H1 (cell line): ENCODE measurements at regions not wholly inside any gene's neighbourhood (a gene's known extent, or its start where the extent isn't known, plus 50 kb on each side); places are given as distances from the start of the nearest gene placed in this dataset.

Experiments used
- CTCF ChIA-PET: fragments of 300-600 bp; sonication (Branson Sonifier 250); formaldehyde crosslinking; loops from one replicate; lab custom pipeline; 2021; ENCODE audit not compliant: partially characterized antibody; lab: Charles Lee
- POLR2A ChIA-PET: fragments of 300-600 bp; sonication (Branson Sonifier 250); formaldehyde crosslinking; loops from one replicate; lab custom pipeline; 2021; ENCODE audit warnings: inconsistent platforms; ENCODE audit not compliant: partially characterized antibody; lab: Charles Lee
- DNase-seq, 2 experiments: peaks; one replicate each; pipeline versions ENCODE4 v3.0.0 to v3.0.0-alpha.2; 2010 to 2022; ENCODE audit warnings: low spot score in 2 of 2, low read depth in 1 of 2, mixed read lengths in 1 of 2
- FAIRE-seq: peaks from 2 replicates; lab custom pipeline; 2011; peaks lifted over from hg19 to GRCh38; lab: Jason Lieb, UNC
- H2AFZ ChIP-seq: 2 replicates; pipeline ENCODE4 v1.8.1; 2012; ENCODE audit warnings: low read length, inconsistent platforms
- H2AK5ac ChIP-seq: 2 replicates; pipeline ENCODE4 v1.6.1; 2013; ENCODE audit warnings: low read depth, low read length
- H2BK120ac ChIP-seq: replicated peaks from 2 replicates; pipeline ENCODE3; 2013; ENCODE audit warnings: low read depth, low read length, inconsistent platforms
- H2BK12ac ChIP-seq: 2 replicates; pipeline ENCODE4 v1.6.1; 2013; ENCODE audit warnings: low read depth, low read length
- H2BK15ac ChIP-seq: 2 replicates; pipeline ENCODE4 v1.6.1; 2013; ENCODE audit warnings: low read length
- H2BK20ac ChIP-seq: 2 replicates; pipeline ENCODE4 v1.6.1; 2013; ENCODE audit warnings: low read length
- H2BK5ac ChIP-seq: 2 replicates; pipeline ENCODE4 v1.6.1; 2013; ENCODE audit warnings: low read depth, low read length
- H3K14ac ChIP-seq: 2 replicates; pipeline ENCODE4 v1.6.1; 2013; ENCODE audit warnings: inconsistent platforms; ENCODE audit not compliant: insufficient read length
- H3K18ac ChIP-seq: 2 replicates; pipeline ENCODE4 v1.6.1; 2013; ENCODE audit warnings: low read length; ENCODE audit errors: extremely low read depth
- H3K23ac ChIP-seq: 2 replicates; pipeline ENCODE4 v1.6.1; 2013; ENCODE audit warnings: inconsistent platforms; ENCODE audit not compliant: insufficient read length
- H3K23me2 ChIP-seq: 2 replicates; pipeline ENCODE4 v1.6.1; 2013; ENCODE audit warnings: low read depth, low read length
- H3K27ac ChIP-seq: 2 replicates; pipeline ENCODE4 v1.6.1; 2011; ENCODE audit warnings: low read depth, low read length, inconsistent platforms
- H3K27me3 ChIP-seq, 4 experiments: replicated peaks in 1 of 4; 1 replicate in 1 of 4; 2 replicates in 3 of 4; pipeline versions ENCODE4 v1.6.1 to v1.8.1; 2011 to 2013; ENCODE audit warnings: low read length in 3 of 4, mild to moderate bottlenecking in 3 of 4, inconsistent platforms in 2 of 4, mixed read lengths in 2 of 4, moderate library complexity in 1 of 4; ENCODE audit not compliant: control insufficient read depth in 3 of 4, insufficient read depth in 3 of 4; ENCODE audit errors: extremely low read depth in 1 of 4
- H3K36me3 ChIP-seq, 4 experiments: 2 replicates each; pipeline versions ENCODE4 v1.6.1 to v1.8.1; 2011 to 2013; ENCODE audit warnings: mild to moderate bottlenecking in 4 of 4, low read length in 3 of 4, moderate library complexity in 2 of 4, control low read depth in 1 of 4, inconsistent platforms in 1 of 4; ENCODE audit not compliant: insufficient read depth in 4 of 4, control insufficient read depth in 2 of 4
- H3K4ac ChIP-seq: replicated peaks from 2 replicates; pipeline ENCODE3; 2013; ENCODE audit warnings: low read length, low read depth, mixed read lengths, inconsistent platforms; ENCODE audit not compliant: insufficient read length
- H3K4me1 ChIP-seq, 4 experiments: replicated peaks in 1 of 4; 1 replicate in 1 of 4; 2 replicates in 3 of 4; pipeline versions ENCODE4 v1.6.1 to v1.8.1; 2011 to 2013; ENCODE audit warnings: low read length in 3 of 4, inconsistent platforms in 2 of 4, mixed read lengths in 1 of 4; ENCODE audit not compliant: insufficient read depth in 4 of 4, control insufficient read depth in 3 of 4
- H3K4me2 ChIP-seq, 2 experiments: 2 replicates each; pipeline versions ENCODE4 v1.6.1 to v1.8.1; 2011 to 2013; ENCODE audit warnings: low read depth in 2 of 2, low read length in 2 of 2, control low read depth in 1 of 2, inconsistent platforms in 1 of 2, mild to moderate bottlenecking in 1 of 2; ENCODE audit not compliant: insufficient read depth in 1 of 2
- H3K4me3 ChIP-seq, 4 experiments: fragments of 200-600, 300-600 bp in 1 of 4; sonication (generic), shearing (Covaris generic), sonication (Bioruptor Twin) in 1 of 4; 2 replicates each; pipeline versions ENCODE4 v1.5.1 to v1.8.1; 2011 to 2016; ENCODE audit warnings: low read length in 4 of 4, low read depth in 3 of 4, control low read depth in 2 of 4, inconsistent platforms in 2 of 4, mild to moderate bottlenecking in 2 of 4, mixed read lengths in 1 of 4, moderate library complexity in 1 of 4; ENCODE audit not compliant: insufficient read depth in 2 of 4; ENCODE audit errors: extremely low read depth in 1 of 4
- H3K56ac ChIP-seq: replicated peaks from 2 replicates; pipeline ENCODE3; 2013; ENCODE audit warnings: low read depth, mild to moderate bottlenecking, mixed read lengths, low read length, inconsistent platforms; ENCODE audit not compliant: insufficient read length
- H3K79me1 ChIP-seq: 2 replicates; pipeline ENCODE4 v1.6.1; 2013; ENCODE audit warnings: low read depth, low read length, control low read depth
- H3K79me2 ChIP-seq, 2 experiments: 2 replicates each; pipeline versions ENCODE4 v1.6.1 to v1.8.1; 2012 to 2013; ENCODE audit warnings: low read length in 2 of 2, mild to moderate bottlenecking in 2 of 2, inconsistent platforms in 1 of 2; ENCODE audit not compliant: insufficient read depth in 2 of 2, control insufficient read depth in 1 of 2
- H3K9ac ChIP-seq, 4 experiments: replicated peaks in 1 of 4; 1 replicate in 1 of 4; 2 replicates in 3 of 4; pipeline versions ENCODE4 v1.6.1 to v1.8.1; 2011 to 2013; ENCODE audit warnings: low read depth in 3 of 4, low read length in 3 of 4, control low read depth in 2 of 4, mild to moderate bottlenecking in 2 of 4, moderate library complexity in 2 of 4, inconsistent platforms in 1 of 4; ENCODE audit errors: extremely low read depth in 1 of 4
- H3K9me3 ChIP-seq, 2 experiments: 2 replicates each; pipeline versions ENCODE4 v1.6.1 to v1.8.1; 2012 to 2013; ENCODE audit warnings: mild to moderate bottlenecking in 2 of 2, moderate library complexity in 2 of 2, control low read depth in 1 of 2, inconsistent platforms in 1 of 2, low read depth in 1 of 2, low read length in 1 of 2, mixed read lengths in 1 of 2; ENCODE audit not compliant: insufficient read depth in 2 of 2
- H4K20me1 ChIP-seq, 2 experiments: replicated peaks in 1 of 2; 2 replicates each; pipeline versions ENCODE3 to v1.8.1; 2011 to 2013; ENCODE audit warnings: inconsistent platforms in 2 of 2, low read length in 2 of 2, mild to moderate bottlenecking in 1 of 2; ENCODE audit not compliant: insufficient read depth in 2 of 2, control insufficient read depth in 1 of 2
- H4K5ac ChIP-seq: 2 replicates; pipeline ENCODE4 v1.6.1; 2013; ENCODE audit warnings: low read length, low read depth, mixed read lengths, inconsistent platforms; ENCODE audit not compliant: insufficient read length
- H4K8ac ChIP-seq: 2 replicates; pipeline ENCODE4 v1.8.0; 2013; ENCODE audit warnings: mild to moderate bottlenecking, moderate library complexity, low read length, inconsistent platforms; ENCODE audit not compliant: insufficient read depth; ENCODE audit errors: extremely low read depth
- H4K91ac ChIP-seq: replicated peaks from 2 replicates; pipeline ENCODE3; 2013; ENCODE audit warnings: low read length, mixed read lengths, inconsistent platforms; ENCODE audit not compliant: insufficient read length
- BRCA1 ChIP-seq: IDR thresholded peaks from 2 replicates; pipeline ENCODE4 v1.6.1; 2012; ENCODE audit warnings: low read depth, low read length, improper control_type of control experiment
- CBX5 ChIP-seq: fragments of 300-800, 300-1000 bp; sonication (generic); IDR thresholded peaks from 2 replicates; pipeline ENCODE4 v1.7.1; 2016; ENCODE audit warnings: antibody characterized with exemption, low read length, low read depth
- EP300 ChIP-seq, 2 experiments: IDR thresholded peaks; 1 replicate in 1 of 2; 2 replicates in 1 of 2; pipeline ENCODE4 v1.6.1; 2011 to 2012; ENCODE audit warnings: low read depth in 2 of 2, low read length in 2 of 2, mild to moderate bottlenecking in 2 of 2, borderline replicate concordance in 1 of 2, inconsistent platforms in 1 of 2, moderate library complexity in 1 of 2
- JUND ChIP-seq: IDR thresholded peaks from 2 replicates; pipeline ENCODE4 v1.6.1; 2011; ENCODE audit warnings: mild to moderate bottlenecking, improper control_type of control experiment, low read length
- KDM1A ChIP-seq: fragments of 200-600, 300-600 bp; sonication (generic); IDR thresholded peaks from 2 replicates; pipeline ENCODE4 v1.7.1; 2016; ENCODE audit warnings: mild to moderate bottlenecking, low read length, borderline replicate concordance
- MAFK ChIP-seq: IDR thresholded peaks from 2 replicates; pipeline ENCODE4 v1.6.1; 2012; ENCODE audit warnings: low read depth, mild to moderate bottlenecking, improper control_type of control experiment, low read length
- POLR2A ChIP-seq, 2 experiments: IDR thresholded peaks; 1 replicate in 1 of 2; 2 replicates in 1 of 2; pipeline ENCODE4 v1.6.1; 2011; ENCODE audit warnings: low read depth in 2 of 2, low read length in 2 of 2, mild to moderate bottlenecking in 2 of 2; ENCODE audit errors: control extremely low read depth in 1 of 2
- SIN3A ChIP-seq, 2 experiments: IDR thresholded peaks in 1 of 2; conservative IDR thresholded peaks in 1 of 2; 2 replicates each; pipeline ENCODE4 v1.6.1; 2011 to 2012; ENCODE audit warnings: low read length in 2 of 2, improper control_type of control experiment in 1 of 2, low read depth in 1 of 2, mild to moderate bottlenecking in 1 of 2
- WGBS, 2 experiments: shearing (Covaris generic) in 1 of 2; methylation state at CpG; one replicate each; pipeline versions ENCODE4 v1.1.6 to v1.1.7; 2013 to 2015; ENCODE audit warnings: low lambda C conversion rate in 2 of 2, mixed read lengths in 2 of 2, inconsistent platforms in 1 of 2, low coverage in 1 of 2, missing lambda C conversion rate in 1 of 2; ENCODE audit not compliant: insufficient replicate concordance in 2 of 2, insufficient coverage in 1 of 2, insufficient read length in 1 of 2; ENCODE audit errors: extremely low coverage in 1 of 2, missing lambda C conversion rate in 1 of 2; 5-methylcytosine and 5-hydroxymethylcytosine counted together
- TF ChIP-seq, protein P1 (sequence below): IDR thresholded peaks from 2 replicates; pipeline ENCODE4 v1.6.1; 2012; ENCODE audit warnings: low read length, inconsistent platforms

DNA sequence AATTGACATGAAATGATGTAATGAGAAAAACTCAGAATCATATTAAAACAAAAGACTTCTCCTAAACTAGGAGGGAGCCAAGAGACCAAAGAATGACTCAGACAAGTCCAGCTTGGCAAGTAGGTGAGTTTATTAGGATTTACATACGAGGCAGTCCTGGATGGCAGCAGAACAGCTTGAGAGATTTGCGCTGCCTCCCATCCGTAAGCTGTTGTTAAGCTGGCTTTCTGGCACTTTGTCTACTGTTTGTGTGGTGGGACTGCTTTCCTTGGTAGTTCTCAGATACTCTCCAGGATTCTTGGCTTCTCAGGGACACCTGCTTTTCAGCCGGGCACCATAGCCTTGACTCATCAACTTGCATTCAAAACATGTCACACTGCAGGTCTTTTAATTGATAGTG, 57.6 kb downstream of the COX7C start:
- H3K4ac ChIP-seq, result no peak overlapping the region
- peak overlapping the region; percentile 39; the same call in 1 of the 2 replicates for H3K18ac ChIP-seq
- no peak overlapping the region for H3K4me2 ChIP-seq
- 0 out of 2 replicates have a peak overlapping the region, but pooled peaks have one; percentile 30 for H2AFZ ChIP-seq
- no peak overlapping the region for H2BK15ac ChIP-seq
- no peak overlapping the region for H2BK12ac ChIP-seq
- no peak overlapping the region for H3K23ac ChIP-seq
- no peaks in the 10 kb centered on the region for H3K79me2 ChIP-seq
- no peak overlapping the region for H3K4me3 ChIP-seq
- H3K36me3 ChIP-seq, result no peaks in the 10 kb centered on the region
- H3K4me1 ChIP-seq, result peaks cover 0 to 3% (median 0%) of the 10 kb centered on the region in 4 experiments; a peak in 2 of 7 replicates
- FAIRE-seq (no peak), DNase-seq (no peak)
- H2BK5ac ChIP-seq, result peak overlapping the region; percentile 60; the same call in 1 of the 2 replicates
- no peak overlapping the region for H2BK120ac ChIP-seq
- no peaks in the 10 kb centered on the region for H3K23me2 ChIP-seq
- H3K27ac ChIP-seq, result no peak overlapping the region
- 87% methylated on average over 4 of the region's 4 CpGs; no CpG with 5 or more reads in 1 of the 2 experiments for WGBS, 2 experiments
- H4K20me1 ChIP-seq, result no peaks in the 10 kb centered on the region
- no peak overlapping the region for H3K9ac ChIP-seq
- no peak overlapping the region for H4K91ac ChIP-seq
- H3K56ac ChIP-seq, result no peak overlapping the region
- CTCF ChIA-PET, result interaction anchor here (0.7 to 3.0 kb wide), 6 partner anchors 9 to 212 kb away, joined by 4 to 17 read pairs (median 5); no protein-coding TSS in a partner anchor
- POLR2A ChIA-PET, result interaction anchor here (0.7 to 1.2 kb wide), 2 partner anchors 9 to 57 kb away, joined by 3 to 5 read pairs; partner anchors contain the start of gene COX7C
- no peak overlapping the region for H4K8ac ChIP-seq
- no peak overlapping the region for H4K5ac ChIP-seq
- H3K79me1 ChIP-seq, result no peaks in the 10 kb centered on the region
- no peaks in the 10 kb centered on the region for H3K9me3 ChIP-seq
- no peak overlapping the region; the same call in 1 of the 2 replicates for H2BK20ac ChIP-seq
- no peaks in the 10 kb centered on the region for H3K27me3 ChIP-seq
- no peak for TF ChIP-seq BRCA1
- TF ChIP-seq MAFK, result no peak
- no peak for TF ChIP-seq KDM1A
- TF ChIP-seq EP300 (IDR thresholded peaks at IDR 0.05; ENCODE audit: borderline replicate concordance in 1 of 2, low read depth in 2 of 2, low read length in 2 of 2), result no peak
- TF ChIP-seq CBX5, result no peak
- TF ChIP-seq, protein P1, sequence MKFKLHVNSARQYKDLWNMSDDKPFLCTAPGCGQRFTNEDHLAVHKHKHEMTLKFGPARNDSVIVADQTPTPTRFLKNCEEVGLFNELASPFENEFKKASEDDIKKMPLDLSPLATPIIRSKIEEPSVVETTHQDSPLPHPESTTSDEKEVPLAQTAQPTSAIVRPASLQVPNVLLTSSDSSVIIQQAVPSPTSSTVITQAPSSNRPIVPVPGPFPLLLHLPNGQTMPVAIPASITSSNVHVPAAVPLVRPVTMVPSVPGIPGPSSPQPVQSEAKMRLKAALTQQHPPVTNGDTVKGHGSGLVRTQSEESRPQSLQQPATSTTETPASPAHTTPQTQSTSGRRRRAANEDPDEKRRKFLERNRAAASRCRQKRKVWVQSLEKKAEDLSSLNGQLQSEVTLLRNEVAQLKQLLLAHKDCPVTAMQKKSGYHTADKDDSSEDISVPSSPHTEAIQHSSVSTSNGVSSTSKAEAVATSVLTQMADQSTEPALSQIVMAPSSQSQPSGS, result no peak
- no peak for TF ChIP-seq JUND
- TF ChIP-seq POLR2A (IDR thresholded peaks at IDR 0.05; ENCODE audit: control extremely low read depth in 1 of 2, low read depth in 2 of 2, low read length in 2 of 2), result no peak
- TF ChIP-seq SIN3A (conservative IDR thresholded peaks at IDR 0.05 in 1 of 2, IDR thresholded peaks at IDR 0.05 in 1 of 2; ENCODE audit: low read depth in 1 of 2, low read length in 2 of 2), result no peak
- H2AK5ac ChIP-seq, result no peak overlapping the region
- H3K14ac ChIP-seq, result no peak overlapping the region
